GM18517 (cell line): ENCODE measurements at regions not wholly inside any gene's neighbourhood (a gene's known extent, or its start where the extent isn't known, plus 50 kb on each side); places are given as distances from the start of the nearest gene placed in this dataset.
"Not testable (repeated sequence)": the region's sequence is repeated elsewhere in the genome, so short reads cannot be mapped to it uniquely, and the experiment has no call there.

ENCODE experiments used
- ATAC-seq: cut with Tn5 transposase; IDR thresholded peaks from one replicate; pipeline ENCODE4 v1.9.1; 2021; ENCODE audit warnings: mild to moderate bottlenecking, moderate library complexity; ENCODE audit not compliant: unreplicated experiment

DNA sequence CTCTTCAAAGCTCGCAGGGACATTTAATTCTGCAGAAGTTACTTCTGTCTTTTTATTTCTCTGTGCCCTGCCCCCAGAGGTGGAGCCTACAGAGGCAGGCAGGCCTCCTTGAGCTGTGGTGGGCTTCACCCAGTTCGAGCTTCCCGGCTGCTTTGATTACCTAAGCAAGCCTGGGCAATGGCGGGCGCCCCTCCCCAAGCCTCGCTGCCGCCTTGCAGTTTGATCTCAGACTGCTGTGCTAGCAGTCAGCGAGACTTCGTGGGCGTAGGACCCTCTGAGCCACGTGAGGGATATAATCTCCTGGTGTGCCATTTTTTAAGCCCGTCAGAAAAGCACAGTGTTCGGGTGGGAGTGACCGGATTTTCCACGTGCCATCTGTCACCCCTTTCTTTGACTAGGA, 1322.9 kb upstream of the ACO1 start:
- ATAC-seq = not testable (repeated sequence)

DNA sequence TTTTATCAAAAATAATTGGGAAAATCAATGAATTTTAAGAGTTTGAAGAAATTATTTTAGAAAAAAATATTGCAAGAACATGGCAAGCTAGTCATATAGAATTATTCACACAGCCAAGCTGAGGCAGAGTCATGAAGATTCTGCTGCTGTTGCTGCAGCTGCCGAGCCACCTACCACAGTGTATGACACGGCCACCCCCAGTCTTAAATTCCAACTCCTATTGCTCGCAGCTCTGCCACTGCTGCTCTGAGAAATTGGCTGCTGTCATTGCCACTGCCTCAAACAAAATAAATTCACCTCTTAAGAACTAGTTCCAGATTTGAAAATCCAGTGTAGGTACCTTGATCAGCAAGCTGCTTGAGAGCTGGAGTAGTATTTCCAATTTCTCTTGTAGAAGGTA, 1318.8 kb upstream of the ACO1 start:
- no peak for ATAC-seq

GRCh38 chr9:31067418-31067817, 1317.0 kb upstream of the ACO1 start:
- no peak for ATAC-seq

DNA sequence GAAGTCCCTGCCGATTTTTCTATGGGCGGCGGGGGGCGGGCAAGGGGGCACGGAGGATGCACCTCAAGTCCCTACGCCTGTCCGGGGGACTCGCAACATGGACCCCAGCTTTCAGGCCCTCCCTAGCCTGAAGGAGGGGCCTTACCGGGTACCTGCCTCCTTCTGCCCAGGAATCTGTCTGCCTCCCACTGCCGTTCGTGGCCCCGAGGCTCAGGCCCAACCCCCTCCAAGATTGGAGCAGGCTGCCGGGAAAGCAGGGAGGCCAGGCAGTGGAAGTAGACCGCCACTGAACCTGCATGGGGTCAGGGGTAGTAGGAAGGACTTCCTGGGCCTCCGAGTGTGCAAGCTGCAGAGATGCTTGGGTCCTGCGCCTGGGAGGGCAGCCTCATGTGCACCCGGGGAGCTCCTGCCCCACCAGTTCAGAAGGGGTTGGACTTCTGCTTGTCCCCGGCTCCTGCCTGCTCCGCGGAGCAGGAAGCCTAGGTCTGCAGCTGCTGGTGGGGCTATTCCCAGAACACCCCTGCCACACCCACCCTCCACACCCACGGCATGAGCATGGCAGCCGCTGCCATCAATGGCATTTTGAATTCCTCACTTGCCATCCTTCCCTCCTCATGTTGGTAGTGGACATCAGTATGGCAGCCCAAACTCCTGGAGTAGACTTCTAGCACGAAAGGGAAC, 1312.7 kb upstream of the ACO1 start:
- no peak for ATAC-seq

GRCh38 chr9:31078175-31078574, 1306.3 kb upstream of the ACO1 start:
- no peak for ATAC-seq

GRCh38 chr9:31084350-31084749, 1300.1 kb upstream of the ACO1 start:
- ATAC-seq = no peak

GRCh38 chr9:31089549-31090221, 1294.8 kb upstream of the ACO1 start:
- no peak for ATAC-seq

- no peak for ATAC-seq
Observed at GRCh38 chr9:31100311-31100710, 1284.1 kb upstream of the ACO1 start.

DNA sequence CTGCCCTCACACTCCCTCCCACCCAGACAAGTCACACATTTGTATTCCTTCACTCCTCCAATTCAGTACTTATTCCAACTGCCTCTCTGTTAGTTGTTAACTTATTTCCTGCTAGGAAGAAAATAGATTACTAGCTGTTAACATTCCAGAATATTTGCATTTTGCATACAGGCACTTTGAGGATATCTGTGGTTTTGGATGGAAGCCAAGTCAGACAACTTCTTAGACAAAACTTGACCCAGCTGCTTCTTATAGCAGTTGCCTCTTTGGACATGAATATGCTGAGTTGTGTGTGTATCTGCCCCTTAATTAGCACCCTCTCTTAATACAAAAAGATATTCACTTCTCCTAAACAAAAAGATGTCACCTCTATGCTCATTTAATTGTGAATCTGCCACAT, 1280.6 kb upstream of the ACO1 start:
- no peak for ATAC-seq

DNA sequence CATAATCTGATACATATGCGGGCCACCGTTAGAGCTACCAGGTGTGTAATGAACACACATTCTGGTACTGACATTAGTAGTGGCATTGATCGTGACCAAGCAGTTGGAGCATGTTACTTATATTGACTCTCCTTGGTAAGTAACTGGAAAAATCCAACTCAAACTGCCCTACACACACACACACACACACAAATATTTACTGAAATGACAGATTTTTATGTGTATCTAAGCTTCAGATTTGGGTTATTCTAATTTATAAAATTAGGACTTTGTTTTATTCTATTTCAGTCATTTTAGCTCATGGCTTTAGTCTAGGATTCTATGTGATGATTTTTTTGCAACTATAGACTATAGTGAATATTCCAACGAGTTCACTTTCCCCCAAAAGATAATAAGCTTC, 1280.2 kb upstream of the ACO1 start:
- no peak for ATAC-seq

DNA sequence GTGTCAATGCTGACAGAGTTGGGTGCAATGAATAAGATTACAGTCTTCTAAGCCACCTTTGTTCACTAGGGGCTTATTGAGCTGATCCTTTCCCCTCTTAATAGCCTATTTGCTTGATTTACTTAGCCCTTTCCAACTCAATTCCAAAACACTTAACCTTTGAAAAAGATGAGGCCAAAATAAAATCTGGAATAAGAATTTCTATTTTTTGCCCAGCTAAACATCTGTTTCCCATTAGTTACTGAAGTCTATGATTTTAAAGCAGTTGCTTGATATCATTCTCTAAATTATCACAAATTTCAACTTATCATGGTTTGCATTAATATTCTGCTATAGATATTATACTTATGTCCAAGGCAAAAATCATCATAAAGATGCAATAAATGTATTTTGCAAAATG, 1272.0 kb upstream of the ACO1 start:
- ATAC-seq = no peak

GRCh38 chr9:31114346-31114745, 1270.1 kb upstream of the ACO1 start:
- ATAC-seq = no peak

GRCh38 chr9:31119890-31120454, 1264.5 kb upstream of the ACO1 start:
- no peak for ATAC-seq

GRCh38 chr9:31124389-31124788, 1260.1 kb upstream of the ACO1 start:
- no peak for ATAC-seq

GRCh38 chr9:31135567-31135966, 1248.9 kb upstream of the ACO1 start:
- no peak for ATAC-seq

DNA sequence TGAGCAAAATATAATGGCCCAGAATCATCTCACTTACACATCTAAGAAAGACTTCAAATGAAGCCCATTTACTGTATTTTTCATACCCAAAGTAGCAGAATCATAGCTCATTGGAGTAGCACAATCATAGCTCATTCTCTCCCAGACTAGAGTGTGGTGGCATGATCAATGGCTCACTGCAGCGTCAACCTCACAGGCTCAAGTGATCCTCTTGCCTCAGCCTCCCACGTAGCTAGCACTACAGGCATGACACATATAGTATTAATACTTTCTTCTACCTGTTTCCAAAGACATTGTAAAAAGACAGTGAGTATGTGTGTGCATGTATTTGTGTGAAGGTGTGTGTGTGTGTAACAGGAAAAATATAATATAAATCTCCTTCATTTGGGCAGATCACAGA, 1247.9 kb upstream of the ACO1 start:
- no peak for ATAC-seq

GRCh38 chr9:31137176-31138160, 1247.0 kb upstream of the ACO1 start:
- no peak for ATAC-seq

DNA sequence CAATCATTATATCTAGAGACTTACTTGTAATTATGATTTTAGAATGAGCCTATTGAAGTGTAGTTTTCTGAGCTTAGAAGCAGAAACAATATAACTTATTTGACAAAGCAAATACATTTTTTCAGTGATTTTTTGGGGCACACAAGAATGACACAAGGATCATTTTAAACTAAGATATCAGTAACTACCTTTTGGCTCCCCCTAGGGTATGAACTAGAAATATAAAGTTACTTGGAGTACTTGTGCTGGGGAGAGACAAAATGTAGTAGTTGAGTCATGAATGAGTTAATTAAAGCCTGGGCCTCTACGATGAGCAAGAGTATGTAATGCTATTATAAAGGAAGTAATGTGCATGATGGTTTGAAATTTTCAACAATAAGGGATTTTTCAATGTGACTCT, 1244.1 kb upstream of the ACO1 start:
- ATAC-seq = peak; percentile 76

GRCh38 chr9:31142456-31142855, 1242.0 kb upstream of the ACO1 start:
- ATAC-seq = no peak

DNA sequence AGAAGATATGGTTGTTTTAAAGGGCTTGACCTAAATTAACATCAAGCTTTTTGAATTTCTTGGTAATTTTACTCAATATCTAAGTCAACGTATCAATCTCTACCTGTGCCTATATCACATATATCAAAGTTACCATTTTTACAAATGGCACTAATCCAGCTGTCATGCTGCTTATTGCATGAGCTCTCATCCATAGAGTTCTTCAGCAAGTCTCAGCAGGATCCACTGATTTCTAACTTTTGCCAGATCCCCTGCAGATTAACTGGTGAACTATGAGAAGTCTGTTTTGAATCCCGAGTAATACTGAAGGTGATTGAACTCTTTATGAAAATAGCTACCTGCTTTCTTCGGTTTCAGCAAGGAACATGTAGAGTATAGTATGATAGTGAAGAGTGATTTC, 1239.8 kb upstream of the ACO1 start:
- no peak for ATAC-seq

GRCh38 chr9:31146485-31147166, 1237.8 kb upstream of the ACO1 start:
- ATAC-seq = peak; percentile 98
